ENCODE measurements at regions not wholly inside any gene's neighbourhood (a gene's known extent, or its start where the extent isn't known, plus 50 kb on each side); places are given as distances from the start of the nearest gene placed in this dataset.
"Not testable (repeated sequence)": the region's sequence is repeated elsewhere in the genome, so short reads cannot be mapped to it uniquely, and the experiment has no call there.

DNA sequence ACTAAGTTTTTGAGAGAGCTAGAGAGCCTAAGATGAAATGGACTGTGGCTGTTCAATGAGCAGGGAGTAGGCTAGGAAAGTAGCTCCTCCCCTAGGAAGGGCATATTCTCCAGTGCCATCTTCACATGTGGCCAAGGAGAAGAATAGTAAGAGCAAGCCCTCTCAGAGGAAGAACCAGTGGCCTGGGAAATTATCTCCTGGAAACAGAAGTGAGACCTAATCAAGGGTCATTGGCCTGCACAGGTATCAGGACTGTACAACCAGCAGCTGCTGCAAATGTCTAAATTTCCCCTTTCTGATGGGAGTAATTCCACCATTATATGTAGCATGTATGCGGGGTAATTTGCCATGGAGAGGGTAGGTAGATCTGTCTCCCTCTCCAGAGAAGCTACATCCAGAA, 334.8 kb upstream of the RASGEF1B start:
- no peak for DNase-seq

DNA sequence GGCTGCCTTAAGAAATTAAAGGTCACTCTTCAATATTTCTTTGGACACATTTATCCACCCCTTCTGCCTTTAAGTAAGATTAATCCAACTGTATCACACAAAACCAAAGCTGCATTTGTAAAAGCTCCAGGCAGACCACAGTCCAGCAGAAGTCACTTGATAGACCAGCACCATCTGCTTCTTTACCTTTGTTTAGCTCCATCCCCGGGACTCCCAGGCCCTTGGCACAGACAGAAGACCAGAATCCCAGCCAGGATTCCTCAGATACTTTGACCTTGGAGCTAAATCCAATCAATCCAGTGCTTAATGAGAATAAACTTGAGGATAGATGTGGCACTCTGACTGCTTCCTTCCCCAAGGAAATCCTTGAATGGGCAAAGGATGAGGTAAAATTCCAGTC, 333.1 kb upstream of the RASGEF1B start:
- no peak for DNase-seq

DNA sequence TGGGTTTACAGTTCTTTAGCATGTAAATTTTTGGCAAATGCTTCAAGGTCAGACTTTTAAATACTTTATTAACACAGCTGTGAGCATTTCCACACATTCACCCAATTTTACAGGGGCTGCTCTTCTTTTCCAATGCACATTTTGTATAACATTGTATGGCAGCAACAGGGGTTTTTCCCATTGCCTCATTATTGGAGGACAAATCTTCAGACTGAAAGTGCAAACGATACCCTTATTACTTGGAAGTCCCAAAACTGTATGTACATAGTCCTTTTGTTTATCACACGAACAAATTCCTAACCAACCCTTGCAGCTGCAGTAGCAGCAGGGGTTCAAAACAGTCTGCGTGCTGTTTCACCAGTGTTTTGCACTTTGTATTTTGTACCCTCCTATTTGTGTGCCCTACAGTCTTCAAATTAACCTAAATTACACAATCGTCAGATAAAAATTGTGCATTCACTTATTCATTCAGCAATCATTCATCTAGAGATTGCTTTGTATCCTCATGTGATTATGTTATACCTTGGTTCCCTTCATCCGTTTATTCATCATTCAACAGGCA, 330.7 kb upstream of the RASGEF1B start:
- DNase-seq: no peak

DNA sequence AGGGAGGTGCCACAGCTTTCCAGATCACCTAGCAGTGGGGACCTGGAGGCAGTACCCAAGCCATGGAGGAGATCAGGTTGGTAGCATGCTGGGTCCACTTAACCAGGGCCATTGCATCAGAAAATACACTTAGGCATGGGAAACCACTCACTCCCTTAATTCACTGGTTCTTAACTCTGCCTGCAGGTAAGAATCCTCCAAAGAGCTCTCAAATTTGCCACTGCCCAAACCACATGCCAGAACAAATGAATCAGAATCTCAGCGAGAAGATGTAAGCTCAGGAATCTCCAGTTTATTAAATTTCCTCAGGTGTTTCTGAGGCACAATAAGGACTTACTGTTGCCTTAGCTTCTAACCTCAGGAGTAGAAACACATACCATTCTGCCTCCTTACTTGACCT, 327.7 kb upstream of the RASGEF1B start:
- DNase-seq: no peak

DNA sequence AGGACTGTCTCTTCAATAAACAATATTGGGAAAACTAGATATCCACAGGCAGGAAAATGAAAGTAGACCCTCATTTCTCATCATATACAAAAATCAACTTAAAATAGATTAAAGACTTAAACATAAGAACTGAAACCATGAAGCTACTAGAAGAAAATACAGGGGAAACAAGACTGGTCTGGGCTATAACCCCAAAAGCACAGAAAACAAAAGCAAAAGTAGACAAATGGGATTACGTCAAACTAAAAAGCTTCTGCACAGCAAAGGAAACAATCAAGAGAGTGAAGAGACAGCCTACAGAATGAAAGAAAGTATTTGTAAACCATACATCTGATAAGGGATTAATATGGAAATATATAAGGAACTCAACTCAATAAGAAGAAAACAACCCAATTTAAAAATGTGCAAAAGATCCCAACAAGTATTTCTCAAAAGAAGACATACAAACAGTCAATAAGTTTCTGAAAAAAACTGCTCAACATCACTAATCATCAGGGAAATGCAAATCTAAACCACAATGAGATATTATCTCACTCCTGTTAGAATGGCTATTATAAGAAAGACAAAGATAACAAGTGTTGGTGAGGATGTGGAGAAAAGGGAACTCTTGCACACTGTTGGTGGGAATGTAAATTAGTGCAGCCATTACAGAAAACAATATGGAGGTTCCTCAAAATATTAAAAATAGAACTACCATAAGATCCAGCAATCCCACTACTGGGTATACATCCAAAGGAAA, 325.3 kb upstream of the RASGEF1B start:
- DNase-seq: no peak

DNA sequence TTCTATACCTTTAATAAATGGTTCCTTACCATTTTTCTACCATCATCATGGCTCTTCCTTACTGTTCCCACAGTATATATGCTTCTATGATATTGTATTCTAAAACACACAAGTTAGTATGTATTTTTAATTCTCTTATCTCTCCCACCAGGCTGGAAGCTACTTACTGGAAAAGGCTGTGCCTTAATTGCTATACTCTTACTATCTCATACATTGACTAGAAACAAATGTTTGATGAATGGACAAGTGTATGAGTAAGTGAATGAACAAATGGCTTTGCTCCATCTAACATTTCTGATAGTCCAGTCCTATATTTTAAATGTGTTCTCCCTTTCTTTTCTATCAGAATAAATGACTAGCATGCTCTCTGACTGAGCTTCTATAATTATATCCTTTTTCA, 320.8 kb upstream of the RASGEF1B start:
- DNase-seq: no peak

DNA sequence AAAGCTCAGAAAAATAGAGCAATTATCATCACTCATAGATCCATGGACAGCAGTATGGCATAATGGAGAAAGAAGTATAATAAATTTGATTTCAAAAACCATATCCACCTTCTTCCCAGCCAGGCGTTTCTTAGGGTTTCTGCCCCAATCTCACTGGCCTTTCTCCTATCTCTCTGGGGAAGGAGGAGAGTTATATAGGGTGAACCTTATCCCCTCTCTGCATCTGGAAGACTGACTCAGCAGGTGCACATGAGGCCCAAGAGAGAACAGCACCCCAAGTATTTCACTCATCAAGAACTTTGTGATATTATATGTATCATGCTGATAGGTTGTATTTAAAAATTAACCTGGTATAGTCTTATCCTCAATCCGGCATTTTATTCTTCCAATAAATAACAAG, 318.8 kb upstream of the RASGEF1B start:
- DNase-seq: no peak

DNA sequence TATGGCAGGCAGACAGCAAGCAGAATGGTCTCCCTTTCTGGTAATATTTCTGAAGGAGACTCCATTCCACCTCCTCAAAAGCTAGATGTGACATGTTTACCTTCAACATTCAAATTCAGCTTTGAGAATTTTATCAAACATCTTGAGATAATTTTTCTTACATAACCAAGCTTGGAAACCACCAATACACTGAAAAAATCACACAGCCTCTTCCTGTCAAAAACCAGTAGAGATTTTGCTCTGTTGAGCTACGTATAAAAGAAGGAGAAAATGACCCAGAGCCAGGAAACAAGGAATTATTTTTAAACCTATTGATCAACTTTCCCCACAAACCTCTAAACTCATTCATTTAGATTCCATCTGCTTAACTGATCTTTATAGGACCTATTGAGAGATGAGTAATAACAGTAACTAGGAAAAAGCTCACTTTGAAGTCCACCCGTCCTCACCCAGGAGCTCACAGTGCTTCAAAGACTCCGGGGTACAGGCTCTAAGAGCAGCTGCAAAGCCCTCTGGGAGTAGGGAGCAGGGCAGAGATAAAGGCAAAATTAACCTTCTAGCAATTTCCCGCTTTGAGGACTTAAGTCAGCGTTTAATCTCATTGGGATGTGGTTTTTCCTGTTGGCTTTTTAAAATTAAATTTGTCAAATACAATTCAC, 318.2 kb upstream of the RASGEF1B start:
- DNase-seq: no peak

DNA sequence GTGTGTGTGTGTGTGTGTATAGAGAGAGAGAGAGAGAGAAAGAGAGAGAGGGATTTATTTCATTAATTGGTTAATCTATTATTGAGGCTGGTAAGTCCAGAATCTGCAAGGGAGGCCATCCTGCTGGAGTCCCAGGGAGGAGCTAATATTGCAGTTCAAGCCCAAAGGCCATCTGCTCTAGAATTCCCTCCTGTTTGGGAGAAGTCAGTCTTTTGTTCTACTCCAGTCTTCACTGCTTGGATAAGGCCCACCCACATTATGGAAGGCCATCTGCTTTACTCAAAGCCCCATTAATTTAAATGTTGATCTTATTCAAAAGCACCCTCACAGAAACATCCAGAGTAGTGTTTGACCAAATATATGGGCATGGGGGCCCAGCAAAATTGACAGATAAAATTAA, 317.5 kb upstream of the RASGEF1B start:
- no peak for DNase-seq

DNA sequence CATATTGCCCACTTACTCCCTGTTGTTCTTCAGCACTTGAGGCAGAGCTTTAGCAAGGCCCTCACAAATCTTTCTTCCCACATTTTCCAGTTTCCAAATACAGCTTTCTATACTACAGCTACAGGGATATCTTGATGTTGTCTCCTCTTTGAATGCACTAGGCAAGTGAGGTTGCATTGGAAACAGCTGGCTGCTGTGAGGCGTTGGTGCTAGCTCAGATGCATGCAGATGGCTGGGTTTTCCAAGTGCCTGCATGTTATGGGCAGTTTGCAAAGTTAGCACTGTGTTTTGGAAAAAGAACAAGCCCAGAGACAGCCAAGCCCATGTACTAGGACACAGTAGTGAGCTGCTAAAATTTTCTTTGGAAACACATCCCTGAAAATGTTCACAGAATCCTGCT, 315.1 kb upstream of the RASGEF1B start:
- DNase-seq: no peak

DNA sequence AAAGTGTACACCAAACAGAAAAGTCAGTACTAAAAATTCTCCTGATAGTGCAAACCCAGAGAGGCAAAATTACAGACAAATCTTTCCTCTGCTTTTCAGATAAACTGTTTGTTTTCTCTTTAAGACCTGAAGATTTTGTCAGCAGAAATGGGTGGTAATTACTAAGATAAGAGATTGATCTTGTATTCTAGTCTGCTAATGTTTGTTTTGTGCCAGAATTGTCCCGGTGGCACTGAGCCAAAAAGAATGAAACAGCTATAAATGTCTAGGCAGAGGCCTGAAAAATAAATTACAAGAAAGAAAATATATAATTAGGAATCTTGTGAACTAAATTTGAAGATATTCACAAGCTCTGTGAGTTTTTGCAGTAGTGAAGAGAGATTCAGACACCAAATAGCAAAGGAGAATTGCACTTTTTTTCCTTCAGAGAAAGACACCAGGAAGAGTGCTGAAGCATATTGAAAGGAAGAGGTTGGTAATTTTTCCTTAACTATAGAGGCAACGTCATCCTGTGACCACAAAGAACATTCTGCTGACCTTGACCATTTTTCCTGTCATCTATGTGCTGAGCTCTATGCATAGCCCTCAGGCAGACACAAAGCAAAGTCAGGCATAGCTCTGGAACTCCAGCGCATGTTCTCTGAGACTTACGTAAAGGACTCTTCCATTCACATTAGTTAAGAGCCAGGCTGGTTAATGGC, 314.5 kb upstream of the RASGEF1B start:
- DNase-seq: no peak

DNA sequence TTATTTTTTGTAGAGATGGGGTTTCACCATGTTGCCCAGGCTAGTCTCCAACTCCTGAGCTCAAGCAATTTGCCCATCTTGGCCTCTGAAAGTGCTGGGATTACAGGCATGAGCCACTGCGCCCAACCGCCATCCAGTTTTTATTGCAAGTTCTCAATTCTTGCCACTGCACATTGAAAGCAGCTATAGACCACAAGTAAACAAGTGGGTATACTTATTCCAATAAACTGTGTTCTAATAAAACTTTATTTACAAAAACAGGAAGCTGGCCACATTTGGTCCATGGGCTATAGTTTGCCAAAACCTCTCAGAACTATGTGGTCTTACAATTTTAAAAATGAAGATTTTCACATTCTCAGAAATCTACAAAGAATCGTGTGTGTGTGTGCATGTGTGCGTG, 313.6 kb upstream of the RASGEF1B start:
- DNase-seq: no peak

DNA sequence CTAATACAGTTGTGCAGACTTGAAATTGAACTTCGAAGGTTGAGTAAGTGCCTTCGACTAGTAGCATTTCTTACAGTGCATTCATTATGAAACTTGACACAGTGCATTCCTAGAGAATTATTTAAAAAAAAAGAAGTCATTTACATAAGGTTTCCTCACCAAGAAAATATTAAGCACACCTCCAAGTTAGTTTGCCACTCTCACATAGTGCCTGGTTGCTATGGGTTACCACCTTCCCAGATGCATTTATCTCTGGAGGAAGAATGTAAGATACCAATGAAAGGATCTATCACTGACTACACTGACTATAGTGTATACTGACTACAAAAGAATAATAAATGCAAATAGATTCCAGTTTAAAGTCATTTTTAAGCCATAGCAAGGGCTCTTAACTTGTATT, 311.9 kb upstream of the RASGEF1B start:
- DNase-seq: no peak

DNA sequence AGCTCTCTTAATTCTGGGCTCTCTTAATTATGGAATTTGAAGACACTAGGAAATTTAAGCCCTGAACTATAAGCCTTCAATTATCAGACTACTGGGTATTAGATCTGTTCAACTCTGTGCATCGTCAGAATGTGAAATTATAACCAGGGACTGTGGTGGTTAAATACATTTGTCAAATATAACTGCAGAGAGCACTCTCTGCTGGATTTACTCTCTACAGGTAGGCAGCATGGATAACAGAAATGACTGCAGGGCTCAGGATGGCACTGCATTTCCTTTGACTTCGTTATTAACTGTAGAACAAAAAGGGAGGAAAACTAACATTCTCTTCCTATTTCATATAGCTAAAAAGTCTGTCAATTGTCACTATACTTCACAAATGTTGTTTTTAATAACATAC, 310.1 kb upstream of the RASGEF1B start:
- no peak for DNase-seq

DNA sequence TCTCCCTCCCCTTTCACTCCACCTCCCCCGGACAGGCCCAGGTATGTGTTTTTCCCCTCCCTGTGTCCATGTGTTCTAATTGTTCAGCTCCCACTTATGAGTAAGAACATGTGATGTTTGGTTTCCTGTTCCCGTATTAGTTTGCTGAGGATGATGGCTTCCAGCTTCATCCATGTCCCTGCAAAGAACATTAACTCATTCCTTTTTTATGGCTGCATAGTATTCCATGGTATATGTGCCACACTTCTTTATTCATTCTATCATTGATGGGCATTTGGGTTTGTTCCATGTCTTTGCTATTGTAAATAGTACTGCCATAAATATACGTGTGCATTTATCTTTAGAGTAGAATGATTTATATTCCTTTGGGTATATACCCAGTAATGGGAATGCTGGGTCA, 306.0 kb upstream of the RASGEF1B start:
- not testable (repeated sequence) for DNase-seq

DNA sequence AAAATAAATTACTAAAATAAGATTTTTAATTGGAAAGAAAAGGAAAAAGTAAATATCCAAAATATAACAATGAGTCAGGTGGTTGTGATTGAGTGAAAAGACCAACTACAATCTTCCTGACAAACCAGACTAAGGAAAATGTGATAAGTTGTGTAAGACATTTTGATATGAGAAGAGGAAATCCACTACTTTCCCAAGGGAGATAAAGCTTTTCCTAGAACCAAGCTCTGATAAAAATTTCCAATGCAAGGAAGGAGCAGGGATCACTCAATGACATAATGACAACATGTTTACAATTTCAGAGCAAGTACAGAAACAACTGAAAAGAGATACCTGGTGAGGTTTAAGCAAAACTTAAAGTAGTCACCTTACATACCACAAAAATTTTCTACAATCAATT, 305.1 kb upstream of the RASGEF1B start:
- DNase-seq: no peak

DNA sequence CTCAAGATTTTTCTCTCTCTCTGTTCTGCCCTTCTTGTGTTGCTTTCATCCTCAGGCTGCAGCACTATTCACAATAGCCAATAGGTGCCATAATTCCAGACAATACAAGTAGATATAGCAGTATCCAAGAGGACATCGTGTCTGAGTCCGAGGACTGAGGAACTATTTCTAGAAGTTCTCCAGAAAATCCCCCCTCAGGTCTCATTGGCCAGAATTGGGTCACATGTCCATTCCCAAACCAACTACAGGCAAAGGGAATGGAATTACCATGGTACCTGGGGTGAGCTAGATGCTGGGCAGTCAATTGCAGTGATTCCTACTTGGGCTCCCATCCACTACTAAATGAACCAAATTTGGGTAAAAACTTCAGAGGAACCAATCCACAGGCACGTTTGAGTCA, 301.9 kb upstream of the RASGEF1B start:
- no peak for DNase-seq

DNA sequence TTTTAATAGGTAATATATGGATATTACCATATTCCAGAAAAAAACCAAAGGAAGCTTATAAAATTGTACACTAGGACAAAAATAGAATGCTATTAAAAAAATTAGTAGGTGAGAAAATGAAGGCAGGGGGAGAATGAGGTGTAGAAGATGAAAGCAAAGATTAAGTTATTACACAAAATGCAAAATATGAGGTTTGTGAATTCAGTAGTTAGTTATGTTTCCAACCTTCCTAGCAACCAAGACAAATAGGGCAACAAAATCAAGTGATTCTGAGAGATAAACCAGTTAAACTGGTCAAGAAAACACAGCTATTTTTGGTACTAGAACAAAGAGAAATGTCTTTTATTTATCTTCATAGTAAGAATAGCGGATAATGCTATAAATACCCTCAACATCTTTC, 300.0 kb upstream of the RASGEF1B start:
- DNase-seq: no peak

DNA sequence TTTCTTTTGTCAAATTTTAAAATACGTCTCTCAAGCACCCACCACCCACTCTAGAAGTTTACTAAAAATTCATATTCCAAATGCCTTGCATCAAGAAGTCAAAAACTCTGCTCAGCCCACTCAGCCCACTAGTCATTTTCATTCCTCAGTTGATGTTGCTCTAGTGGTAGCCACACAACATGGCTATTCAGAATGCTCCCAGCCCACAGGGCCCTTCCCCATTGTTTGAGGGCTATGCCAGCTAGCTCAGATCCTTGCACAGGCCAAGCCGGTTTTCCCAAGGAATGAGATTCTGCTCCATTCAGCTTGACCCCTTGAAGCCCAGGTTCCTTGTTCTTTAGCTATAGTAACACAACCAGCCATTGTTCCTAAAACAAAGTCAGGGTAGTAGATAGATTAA, 297.5 kb upstream of the RASGEF1B start:
- no peak for DNase-seq

DNA sequence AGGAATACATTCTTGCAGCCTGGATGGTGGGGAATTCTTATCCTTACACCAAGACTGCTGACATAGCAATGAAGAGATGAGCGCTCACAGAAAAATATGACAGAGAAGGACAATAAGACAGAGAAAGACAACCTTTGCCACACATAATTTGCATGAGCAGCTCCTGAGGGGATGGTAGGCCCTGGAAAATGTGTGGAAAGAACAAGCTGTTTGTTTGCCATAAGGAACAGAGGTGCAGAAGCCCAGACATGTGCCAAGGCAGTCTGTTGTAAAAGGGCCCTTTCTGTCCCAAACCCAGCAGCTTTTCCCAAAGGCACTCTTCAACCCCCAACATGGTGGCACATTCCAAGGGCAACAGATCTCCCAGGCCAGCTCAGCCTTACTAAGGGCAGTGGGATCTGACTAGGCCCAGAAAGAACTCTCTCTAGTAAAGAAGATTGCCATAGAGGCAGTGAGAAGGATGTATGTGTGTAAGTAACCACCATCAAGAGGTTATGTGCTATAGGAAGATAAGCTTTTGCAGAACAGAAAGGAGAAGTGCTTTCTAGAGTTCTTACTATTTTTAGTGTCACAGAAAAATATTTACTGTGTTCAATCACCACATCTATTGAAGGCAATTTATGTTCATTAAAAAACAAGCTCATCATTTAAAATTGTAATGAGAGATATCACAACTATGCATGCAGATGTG, 287.0 kb upstream of the RASGEF1B start:
- DNase-seq: no peak

DNA sequence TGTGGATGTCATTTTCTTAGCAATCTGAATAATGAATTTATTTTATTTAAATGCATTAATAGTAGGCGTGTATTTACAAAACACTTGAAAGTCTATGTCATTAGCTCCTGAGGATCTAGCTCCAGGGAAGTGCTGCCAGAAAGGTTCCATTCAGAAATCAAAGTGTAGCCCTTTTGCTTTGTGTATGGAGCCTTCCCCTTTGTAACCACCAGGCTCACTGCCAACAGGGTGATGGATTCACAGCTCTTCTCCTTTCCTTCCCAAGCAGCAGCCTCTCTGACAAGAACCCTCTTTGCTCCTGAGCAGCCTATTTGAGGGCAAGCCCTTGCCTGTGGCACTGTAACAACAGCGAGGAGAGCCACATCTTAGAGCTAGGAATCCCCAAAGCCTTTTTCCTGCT, 286.0 kb upstream of the RASGEF1B start:
- DNase-seq: no peak

DNA sequence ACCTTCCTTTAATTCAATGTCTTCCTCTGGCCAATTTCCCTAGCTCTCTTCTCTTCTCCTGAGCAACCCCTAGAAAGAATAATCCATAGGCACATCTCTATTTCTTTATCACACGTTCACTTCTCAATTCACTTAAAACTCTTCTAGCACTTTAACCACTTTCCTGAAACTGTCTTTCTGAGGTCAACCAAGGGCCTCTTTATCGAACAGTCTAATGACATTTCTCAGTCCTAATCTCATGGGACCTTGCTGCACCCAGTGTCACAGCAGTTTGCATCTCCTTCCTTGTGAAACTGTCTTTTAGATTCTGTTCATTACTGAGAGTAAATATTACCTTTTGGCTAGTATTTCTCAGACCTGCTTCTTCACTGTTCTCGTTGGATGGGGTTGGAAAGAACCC, 285.3 kb upstream of the RASGEF1B start:
- no peak for DNase-seq

DNA sequence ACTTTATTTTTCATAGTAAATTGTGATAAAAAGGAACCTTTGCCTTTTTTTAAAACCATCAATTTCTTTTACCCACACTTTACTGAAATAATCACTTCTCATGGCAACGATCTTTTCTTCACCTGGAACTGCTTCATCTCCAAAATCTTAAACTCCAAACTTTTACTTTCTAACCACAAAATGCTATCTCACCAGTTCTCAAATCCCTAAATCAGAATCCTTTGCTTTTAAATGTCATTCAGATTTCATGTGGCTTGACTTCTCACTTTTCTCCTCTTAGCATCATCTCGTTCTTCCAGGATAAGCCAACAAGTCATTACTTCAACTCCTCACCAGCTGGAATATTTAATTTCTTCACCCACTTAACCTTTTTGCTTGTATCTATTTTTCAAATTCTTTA, 284.3 kb upstream of the RASGEF1B start:
- DNase-seq: no peak
